ENCODE measurements at regions not wholly inside any gene's neighbourhood (a gene's known extent, or its start where the extent isn't known, plus 50 kb on each side); places are given as distances from the start of the nearest gene placed in this dataset.
A peak's percentile ranks its signal among the peaks of the same experiment; 100 is the strongest.

DNA sequence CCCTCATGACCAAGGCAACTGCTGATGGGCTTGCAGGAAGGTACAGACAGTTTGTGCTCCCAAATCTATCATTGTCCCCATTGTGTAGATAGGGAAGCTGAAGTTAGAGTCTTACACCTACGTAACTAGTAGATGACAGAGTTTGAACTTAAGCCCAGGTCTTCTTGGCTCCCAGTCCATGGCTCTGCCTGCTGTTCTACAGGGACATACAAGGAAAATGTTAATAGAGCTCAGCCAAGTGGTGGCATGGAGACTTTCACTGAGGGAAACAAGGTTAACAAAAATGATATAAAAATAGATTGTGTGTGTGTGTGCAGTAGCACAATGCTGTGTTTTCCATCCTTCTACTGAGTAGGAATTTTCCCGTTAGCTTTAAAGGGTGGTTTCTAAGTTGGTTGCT is 936.5 kb downstream of the RPA4 start:
- TF ChIP-seq CTCF (IDR thresholded peaks at IDR 0.05; ENCODE audit: borderline replicate concordance, extremely low read depth, insufficient read depth) = no peak
- no peaks in the 10 kb centered on the region for H3K27me3 ChIP-seq (ENCODE audit: control insufficient read depth, insufficient read depth, low read length)
- H3K36me3 ChIP-seq (ENCODE audit: control insufficient read depth in 2 of 3, insufficient read depth in 3 of 3, low read length in 3 of 3) = no peaks in the 10 kb centered on the region
- intact Hi-C loops (cut with DNase I) = no loop called here
- H3K4me1 ChIP-seq (ENCODE audit: control insufficient read depth in 2 of 3, insufficient read depth in 2 of 3, low read depth in 1 of 3, low read length in 3 of 3) = no peaks in the 10 kb centered on the region
- no peaks in the 10 kb centered on the region for H3K9me3 ChIP-seq (ENCODE audit: control insufficient read depth in 2 of 3, insufficient read depth in 1 of 3, low read length in 3 of 3)
- DNase-seq (no peak), FAIRE-seq (no peak)
- H3K27ac ChIP-seq (ENCODE audit: low read depth in 2 of 2, low read length in 2 of 2) = no peak overlapping the region
- no peak overlapping the region for H3K4me3 ChIP-seq (ENCODE audit: low read length in 3 of 3)
- H3K9ac ChIP-seq (ENCODE audit: low read length in 3 of 3) = no peak overlapping the region

GRCh38 chrX:97828471-97828870 is 944.8 kb downstream of the RPA4 start:
- Histone ChIP-seq H3K9ac (ENCODE audit: low read length in 3 of 3) (no peak overlapping the region), H3K36me3 (ENCODE audit: control insufficient read depth in 2 of 3, insufficient read depth in 3 of 3, low read length in 3 of 3) (no peaks in the 10 kb centered on the region), H3K4me3 (ENCODE audit: low read length in 3 of 3) (no peak overlapping the region), H3K27ac (ENCODE audit: low read depth in 2 of 2, low read length in 2 of 2) (no peak overlapping the region), H3K4me1 (ENCODE audit: control insufficient read depth in 2 of 3, insufficient read depth in 2 of 3, low read depth in 1 of 3, low read length in 3 of 3) (no peaks in the 10 kb centered on the region), H3K27me3 (ENCODE audit: control insufficient read depth, insufficient read depth, low read length) (peaks cover 3% of the 10 kb centered on the region), H3K9me3 (ENCODE audit: control insufficient read depth in 2 of 3, insufficient read depth in 1 of 3, low read length in 3 of 3) (no peaks in the 10 kb centered on the region)
- DNase-seq (no peak), FAIRE-seq (no peak)
- intact Hi-C loops (cut with DNase I) = no loop called here
- no peak for TF ChIP-seq CTCF (IDR thresholded peaks at IDR 0.05; ENCODE audit: borderline replicate concordance, extremely low read depth, insufficient read depth)

GRCh38 chrX:97835969-97836368 is 952.3 kb downstream of the RPA4 start:
- H3K36me3 ChIP-seq (ENCODE audit: control insufficient read depth in 2 of 3, insufficient read depth in 3 of 3, low read length in 3 of 3) = no peaks in the 10 kb centered on the region
- no peaks in the 10 kb centered on the region for H3K9me3 ChIP-seq (ENCODE audit: control insufficient read depth in 2 of 3, insufficient read depth in 1 of 3, low read length in 3 of 3)
- TF ChIP-seq CTCF (IDR thresholded peaks at IDR 0.05; ENCODE audit: borderline replicate concordance, extremely low read depth, insufficient read depth) = no peak
- H3K9ac ChIP-seq (ENCODE audit: low read length in 3 of 3) = no peak overlapping the region
- intact Hi-C loops (cut with DNase I) = no loop called here
- FAIRE-seq (no peak), DNase-seq (no peak)
- H3K27ac ChIP-seq (ENCODE audit: low read depth in 2 of 2, low read length in 2 of 2) = no peak overlapping the region
- H3K4me3 ChIP-seq (ENCODE audit: low read length in 3 of 3) = no peak overlapping the region
- H3K4me1 ChIP-seq (ENCODE audit: control insufficient read depth in 2 of 3, insufficient read depth in 2 of 3, low read depth in 1 of 3, low read length in 3 of 3) = no peaks in the 10 kb centered on the region
- no peaks in the 10 kb centered on the region for H3K27me3 ChIP-seq (ENCODE audit: control insufficient read depth, insufficient read depth, low read length)

DNA sequence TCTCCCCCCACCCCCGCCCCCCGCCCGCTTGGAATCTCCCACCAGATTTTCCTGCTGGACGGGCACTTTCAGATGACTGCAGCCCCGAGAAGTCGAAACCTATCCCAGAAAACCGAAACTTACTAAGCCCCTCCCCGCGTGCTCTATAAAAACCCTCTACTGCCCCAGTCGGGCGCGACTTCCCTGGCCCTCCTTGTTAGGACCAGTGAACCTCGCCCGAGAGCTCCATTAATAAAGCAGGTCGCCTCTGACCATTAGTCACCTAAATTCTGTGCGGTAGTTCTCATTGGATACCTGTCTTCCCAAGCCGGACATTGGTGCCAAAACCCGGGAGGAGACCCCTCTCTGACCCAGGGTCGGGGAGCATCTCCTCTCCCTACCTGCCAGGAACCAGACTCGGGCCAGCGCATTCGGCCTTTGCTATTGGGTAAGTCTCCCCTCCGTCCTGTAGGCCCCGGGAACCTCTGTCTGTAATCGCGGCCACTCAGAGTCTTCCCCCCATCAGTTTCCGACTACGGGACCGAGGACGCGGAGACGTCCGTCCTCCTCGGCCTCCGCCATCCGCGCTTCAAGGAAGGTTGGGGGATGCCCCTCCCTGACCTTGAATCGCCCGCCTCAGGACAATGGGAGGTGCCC is 958.0 kb downstream of the RPA4 start:
- DNase-seq (peak in 1 of 5 donors; percentile 62), FAIRE-seq (no peak)
- intact Hi-C loops (cut with DNase I) = no loop called here

More for the DNA sequence above, 958.0 kb downstream of the RPA4 start:
- no peak for TF ChIP-seq CTCF (IDR thresholded peaks at IDR 0.05; ENCODE audit: borderline replicate concordance, extremely low read depth, insufficient read depth)
- H3K4me1 ChIP-seq (ENCODE audit: control insufficient read depth in 2 of 3, insufficient read depth in 2 of 3, low read depth in 1 of 3, low read length in 3 of 3) = no peaks in the 10 kb centered on the region
- no peaks in the 10 kb centered on the region for H3K27me3 ChIP-seq (ENCODE audit: control insufficient read depth, insufficient read depth, low read length)
- no peak overlapping the region for H3K9ac ChIP-seq (ENCODE audit: low read length in 3 of 3)
- no peaks in the 10 kb centered on the region for H3K36me3 ChIP-seq (ENCODE audit: control insufficient read depth in 2 of 3, insufficient read depth in 3 of 3, low read length in 3 of 3)
- H3K4me3 ChIP-seq (ENCODE audit: low read length in 3 of 3) = no peak overlapping the region
- no peak overlapping the region for H3K27ac ChIP-seq (ENCODE audit: low read depth in 2 of 2, low read length in 2 of 2)
- no peaks in the 10 kb centered on the region for H3K9me3 ChIP-seq (ENCODE audit: control insufficient read depth in 2 of 3, insufficient read depth in 1 of 3, low read length in 3 of 3)

Measured in kidney (tissue), 13 donors.